ENCODE measurements at regions not wholly inside any gene's neighbourhood (a gene's known extent, or its start where the extent isn't known, plus 50 kb on each side); places are given as distances from the start of the nearest gene placed in this dataset.
A peak's percentile ranks its signal among the peaks of the same experiment; 100 is the strongest.

DNA sequence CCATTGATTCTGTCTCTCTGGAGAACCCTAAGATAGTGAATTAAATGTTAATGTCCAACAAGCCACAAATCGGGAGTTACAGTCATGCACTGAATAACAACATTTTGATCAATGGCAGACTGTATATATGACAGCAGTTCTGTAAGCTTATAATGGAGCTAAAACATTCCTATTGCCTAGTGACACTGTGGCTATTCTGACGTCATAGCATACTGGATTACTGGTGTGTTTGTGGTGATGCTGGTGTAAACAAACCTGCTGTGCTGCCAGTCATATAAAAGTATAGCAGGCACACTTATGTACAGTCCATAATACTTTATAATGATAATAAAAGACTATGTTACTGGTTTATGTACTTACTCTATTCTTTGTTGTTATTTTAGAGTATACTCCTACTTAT, 56.7 kb upstream of the BICD1 start:
- no peak for FAIRE-seq

DNA sequence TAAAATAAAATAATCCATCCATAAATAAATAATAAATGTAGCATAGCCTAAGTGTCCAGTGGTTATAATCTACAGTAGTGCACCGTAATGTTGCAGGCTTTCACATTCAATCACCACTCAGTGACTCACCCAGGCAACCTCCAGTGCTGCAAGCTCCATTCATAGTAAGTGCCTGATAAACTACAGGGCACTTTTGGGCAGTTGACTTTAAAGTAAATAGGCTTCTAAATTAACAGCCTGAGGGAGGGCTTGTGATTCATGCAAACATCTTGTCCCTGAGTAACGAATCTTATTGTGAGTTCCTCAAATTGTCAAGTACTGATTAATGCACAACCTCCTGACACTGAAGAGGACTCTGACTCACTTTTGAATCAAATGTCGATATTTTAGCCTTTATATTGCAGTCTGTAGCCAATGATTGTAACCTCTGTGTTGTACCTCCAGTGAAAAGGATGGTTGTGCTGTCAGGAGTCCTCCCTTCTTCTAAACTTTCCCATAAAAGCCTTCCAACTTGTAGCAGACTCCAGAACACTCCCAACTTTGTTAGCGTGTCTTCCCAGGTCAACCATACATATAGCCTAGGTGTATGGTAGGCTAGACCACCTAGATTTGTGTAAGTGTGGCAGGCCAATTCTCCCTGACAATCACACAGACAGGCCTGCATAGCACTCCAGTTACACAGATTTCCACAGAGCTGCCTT, 55.0 kb upstream of the BICD1 start:
- DNase-seq (ENCODE audit: low read depth) = peak; percentile 97

More for the DNA sequence above, 56.7 kb upstream of the BICD1 start:
- DNase-seq (ENCODE audit: low read depth) = no peak
- Histone ChIP-seq H3K27me3 (ENCODE audit: control insufficient read depth, insufficient read depth, low read length) (no peaks in the 10 kb centered on the region), H3K36me3 (ENCODE audit: control insufficient read depth, insufficient read depth, low read length) (no peaks in the 10 kb centered on the region), H3K4me3 (ENCODE audit: low read depth, low read length) (no peak overlapping the region)
- no peak for TF ChIP-seq CTCF (IDR thresholded peaks at IDR 0.05; ENCODE audit: insufficient read depth, low read length, severe bottlenecking)

DNA sequence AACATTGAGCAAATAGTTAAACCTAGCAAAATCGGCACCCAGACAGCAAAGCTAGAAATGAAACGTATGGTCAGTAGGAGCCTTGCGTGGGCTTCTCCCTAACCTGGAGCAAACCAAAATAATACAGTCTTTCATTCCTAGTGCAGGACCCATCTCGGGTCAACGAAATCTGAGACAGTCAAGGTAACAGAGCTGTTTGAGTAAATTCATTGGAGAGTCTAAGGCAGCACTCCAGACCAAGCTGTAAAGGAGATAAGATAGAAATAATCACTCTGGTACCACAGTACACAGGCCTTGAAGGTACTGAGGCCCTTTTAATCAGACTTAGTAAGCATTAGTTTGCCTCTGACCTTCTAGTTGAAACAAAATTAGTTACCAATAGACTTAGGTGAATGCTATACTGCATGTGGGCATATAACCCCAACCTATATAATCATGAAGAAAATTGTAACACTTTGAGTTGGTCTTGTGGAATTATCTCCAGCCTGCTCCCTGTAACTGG, 54.4 kb upstream of the BICD1 start:
- DNase-seq (ENCODE audit: low read depth) (no peak), FAIRE-seq (no peak)
- TF ChIP-seq CTCF (IDR thresholded peaks at IDR 0.05; ENCODE audit: insufficient read depth, low read length, severe bottlenecking) = no peak

More for the DNA sequence above, 55.0 kb upstream of the BICD1 start:
- no peak overlapping the region for H3K4me3 ChIP-seq (ENCODE audit: low read depth, low read length)
- no peaks in the 10 kb centered on the region for H3K36me3 ChIP-seq (ENCODE audit: control insufficient read depth, insufficient read depth, low read length)
- no peaks in the 10 kb centered on the region for H3K27me3 ChIP-seq (ENCODE audit: control insufficient read depth, insufficient read depth, low read length)
- FAIRE-seq = no peak
- TF ChIP-seq CTCF (IDR thresholded peaks at IDR 0.05; ENCODE audit: insufficient read depth, low read length, severe bottlenecking) = no peak

DNA sequence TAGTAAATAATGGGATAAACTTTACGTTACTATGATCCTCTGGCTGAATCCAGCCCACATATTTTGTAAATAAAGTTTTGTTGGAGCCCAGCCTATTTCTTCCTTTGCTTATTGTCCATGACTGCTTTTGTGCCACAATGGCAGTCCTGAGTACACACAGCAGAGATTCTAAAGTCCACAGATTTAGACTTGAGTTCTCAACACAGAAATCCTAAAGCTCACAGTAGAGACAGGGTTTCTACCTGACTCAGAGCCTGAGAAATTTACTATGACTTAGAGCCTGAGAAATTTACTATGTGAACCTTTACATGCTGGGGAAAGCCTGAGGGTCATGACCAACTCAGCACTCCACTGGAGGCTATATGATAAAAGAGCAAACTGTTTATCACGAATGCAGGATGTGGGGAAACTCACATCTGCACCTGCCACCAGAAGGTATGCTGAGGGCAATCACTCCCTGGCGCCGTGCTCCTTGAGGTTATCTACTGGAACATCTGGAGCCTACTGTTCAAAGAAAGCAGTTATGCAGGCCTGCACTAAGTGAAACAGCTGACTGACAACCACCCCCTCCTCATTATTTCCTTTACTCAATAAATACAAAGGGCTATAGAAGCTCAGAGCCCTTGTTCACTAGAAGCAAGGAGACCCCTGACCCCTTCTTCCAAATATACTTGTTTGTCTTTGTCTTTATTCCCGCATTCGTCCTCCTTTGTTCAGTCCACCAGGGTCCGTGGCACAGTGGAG, 52.6 kb upstream of the BICD1 start:
- no peak for TF ChIP-seq CTCF (IDR thresholded peaks at IDR 0.05; ENCODE audit: insufficient read depth, low read length, severe bottlenecking)
- Histone ChIP-seq H3K4me3 (ENCODE audit: low read depth, low read length) (no peak overlapping the region), H3K27me3 (ENCODE audit: control insufficient read depth, insufficient read depth, low read length) (no peaks in the 10 kb centered on the region), H3K36me3 (ENCODE audit: control insufficient read depth, insufficient read depth, low read length) (no peaks in the 10 kb centered on the region)
- DNase-seq (ENCODE audit: low read depth) (peak; percentile 65), FAIRE-seq (no peak)

More for the DNA sequence above, 54.4 kb upstream of the BICD1 start:
- Histone ChIP-seq H3K27me3 (ENCODE audit: control insufficient read depth, insufficient read depth, low read length) (no peaks in the 10 kb centered on the region), H3K36me3 (ENCODE audit: control insufficient read depth, insufficient read depth, low read length) (no peaks in the 10 kb centered on the region), H3K4me3 (ENCODE audit: low read depth, low read length) (no peak overlapping the region)

Data from bronchial epithelial cell (primary cell).